NCI-H1092 treated with DMSO at 0.1 percent for 48 hours (cell line): ENCODE measurements at regions not wholly inside any gene's neighbourhood (a gene's known extent, or its start where the extent isn't known, plus 50 kb on each side); places are given as distances from the start of the nearest gene placed in this dataset.
"Not testable (repeated sequence)": the region's sequence is repeated elsewhere in the genome, so short reads cannot be mapped to it uniquely, and the experiment has no call there.

ENCODE experiments used
- DNase-seq: peaks from one replicate; lab custom pipeline; 2025; lab: John Stamatoyannopoulos, UW

DNA sequence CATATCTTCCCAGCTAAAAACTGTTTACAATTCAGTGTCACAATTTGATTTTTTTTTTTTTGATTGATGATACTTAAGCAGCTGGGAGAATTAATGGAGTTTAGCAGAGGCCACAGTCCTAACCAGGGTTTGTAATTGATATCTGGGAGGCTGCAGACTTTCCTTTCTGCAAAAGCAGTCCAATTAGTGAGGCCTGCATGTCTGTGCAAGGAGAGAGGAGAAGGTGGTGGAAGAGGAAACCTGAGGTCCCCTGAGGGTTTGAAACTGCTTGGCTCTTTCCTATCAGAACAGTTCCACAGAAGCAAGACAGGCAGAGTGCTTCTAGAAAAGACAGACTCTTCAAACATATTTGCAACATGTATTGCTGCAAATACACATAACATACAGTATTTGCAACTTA lies 160.8 kb upstream of the KRR1 start:
- no peak for DNase-seq

DNA sequence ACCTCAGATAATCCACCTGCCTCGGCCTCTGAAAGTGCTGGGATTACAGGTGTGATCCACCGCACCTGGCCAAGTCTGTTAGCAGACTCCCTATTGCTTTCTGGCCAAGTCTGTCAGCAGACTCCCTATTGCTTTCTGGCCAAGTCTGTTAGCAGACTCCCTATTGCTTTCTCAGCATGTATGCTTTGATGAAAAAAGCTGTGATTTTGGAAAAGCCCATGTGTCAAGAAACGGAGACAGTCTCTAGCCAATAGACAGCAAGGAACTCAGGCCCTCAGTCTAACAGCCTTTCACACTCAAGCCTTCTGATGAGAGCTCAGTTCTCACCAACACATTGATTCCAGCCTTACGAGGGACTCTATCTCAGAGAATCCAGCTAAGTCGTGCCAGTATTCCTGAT lies 158.8 kb upstream of the KRR1 start:
- DNase-seq, result no peak

DNA sequence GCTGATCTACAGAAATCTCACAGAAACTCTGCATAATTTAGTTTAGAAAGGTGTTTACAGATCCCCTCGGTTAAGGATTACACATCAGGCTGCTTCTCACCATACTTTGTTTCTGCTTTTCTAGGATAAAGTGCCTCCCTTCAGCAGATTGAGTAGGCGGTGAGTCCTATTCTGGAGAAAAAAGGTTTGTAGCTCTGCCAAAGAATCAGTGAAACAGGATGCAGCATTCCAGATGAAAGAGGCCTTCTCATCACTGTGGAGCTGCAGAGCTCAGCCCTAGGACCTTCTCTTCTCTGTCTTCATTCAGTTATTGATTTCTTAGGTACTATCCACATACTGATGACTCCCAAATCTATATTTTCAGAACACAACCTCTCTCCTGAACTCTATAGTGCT lies 155.5 kb upstream of the KRR1 start:
- DNase-seq, result no peak

DNA sequence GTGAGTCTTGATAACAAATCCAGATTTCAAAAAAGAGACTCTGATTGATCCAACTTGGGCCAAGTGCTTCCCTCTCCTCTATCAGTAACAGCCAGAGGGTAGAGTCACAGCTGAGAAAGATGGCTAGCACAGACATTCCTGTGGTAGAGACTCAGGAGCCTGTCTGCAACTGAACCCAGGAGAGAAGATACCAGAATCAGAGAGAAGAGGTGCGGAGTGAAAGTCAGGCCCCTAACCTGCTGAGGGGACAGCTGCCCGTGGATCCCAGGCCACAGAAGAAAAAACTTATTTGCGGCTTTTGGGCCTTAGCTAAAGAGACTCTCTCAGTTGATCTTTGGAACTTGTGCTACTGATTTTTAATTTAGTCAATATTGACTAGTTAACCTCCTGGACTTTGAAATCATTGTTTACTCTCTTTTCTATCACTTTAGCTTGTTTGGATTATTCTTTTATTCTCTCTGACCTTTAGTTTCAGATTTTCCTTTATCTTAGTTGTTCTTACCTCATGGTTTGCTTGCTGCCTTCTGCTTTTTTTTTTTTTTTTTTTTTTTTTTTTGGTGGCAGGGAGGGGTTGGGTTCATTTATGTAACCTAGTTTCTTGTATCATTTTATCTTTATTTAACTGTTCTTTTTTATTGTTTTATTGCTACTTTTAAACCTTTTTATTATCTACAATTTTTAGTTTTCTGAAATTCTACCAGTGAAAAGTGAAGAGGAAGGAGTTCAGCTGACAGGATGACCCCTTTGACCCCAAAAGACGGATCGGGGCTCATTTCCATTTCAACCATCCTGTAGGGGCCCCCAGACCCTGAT lies 154.9 kb upstream of the KRR1 start:
- no peak for DNase-seq

DNA sequence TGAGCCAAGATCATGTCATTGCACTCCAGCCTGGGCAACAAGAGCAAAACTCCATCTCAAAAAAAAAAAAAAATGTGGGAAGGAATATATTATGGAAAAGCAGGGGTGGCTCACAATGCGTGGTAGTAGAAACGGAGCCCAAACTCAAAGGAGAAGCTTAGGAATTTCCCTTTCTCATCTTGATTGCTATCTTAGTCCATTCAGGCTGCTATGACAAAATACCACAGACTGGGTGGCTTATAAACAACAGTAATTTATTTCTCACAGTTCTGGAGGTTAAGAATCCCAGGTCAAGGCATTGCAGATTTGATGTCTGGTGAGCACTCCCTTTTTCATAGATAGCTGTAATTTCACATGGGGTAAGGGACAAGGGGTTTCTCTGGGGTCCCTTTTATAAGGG lies 153.8 kb upstream of the KRR1 start:
- DNase-seq, result no peak

DNA sequence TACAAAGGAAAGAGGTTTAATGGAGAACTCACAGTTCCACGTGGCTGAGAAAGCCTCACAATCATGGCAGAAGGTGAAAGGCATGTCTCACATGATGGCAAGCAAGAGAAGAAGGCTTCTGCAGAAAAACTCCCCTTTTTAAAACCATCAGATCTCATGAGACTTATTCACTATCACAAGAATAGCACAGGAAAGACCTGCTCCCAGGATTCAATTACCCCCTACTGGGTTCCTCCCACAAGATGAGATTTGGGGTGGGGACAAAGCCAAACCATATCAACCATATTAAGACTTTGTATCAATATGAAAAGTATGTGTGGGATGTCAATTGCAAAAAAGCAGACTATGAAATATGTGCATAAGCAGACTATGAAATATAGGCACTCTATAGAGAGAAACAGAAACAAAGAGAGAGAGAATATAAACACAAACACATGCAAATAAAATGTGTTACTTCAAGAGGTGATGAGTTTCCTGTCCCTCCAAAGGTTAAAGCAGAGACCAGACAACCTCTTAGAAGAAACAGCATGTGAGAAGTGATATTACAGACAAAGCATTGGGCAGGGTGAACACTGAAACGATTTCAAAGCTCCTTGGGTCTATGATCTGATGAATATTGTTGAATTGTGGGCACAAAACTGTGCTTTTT lies 151.2 kb upstream of the KRR1 start:
- DNase-seq, result no peak

DNA sequence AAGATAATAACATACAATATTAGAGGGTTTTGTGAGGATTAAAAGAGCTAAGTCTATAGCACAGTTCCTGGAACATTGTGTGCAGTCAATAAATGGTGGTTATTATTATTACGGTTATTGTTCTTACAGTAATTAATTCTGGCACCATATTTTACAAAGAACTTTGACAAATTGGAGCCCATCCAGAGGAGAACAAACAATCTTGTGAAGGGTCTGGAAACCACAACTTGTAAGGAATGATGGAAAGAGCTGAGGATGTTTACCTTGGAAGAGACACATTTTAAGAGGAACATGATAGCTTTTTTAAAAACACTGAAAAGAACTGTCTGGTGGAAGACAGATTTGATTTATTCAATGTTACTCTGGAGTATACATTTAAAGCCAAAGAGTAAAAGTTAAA lies 150.5 kb upstream of the KRR1 start:
- no peak for DNase-seq

DNA sequence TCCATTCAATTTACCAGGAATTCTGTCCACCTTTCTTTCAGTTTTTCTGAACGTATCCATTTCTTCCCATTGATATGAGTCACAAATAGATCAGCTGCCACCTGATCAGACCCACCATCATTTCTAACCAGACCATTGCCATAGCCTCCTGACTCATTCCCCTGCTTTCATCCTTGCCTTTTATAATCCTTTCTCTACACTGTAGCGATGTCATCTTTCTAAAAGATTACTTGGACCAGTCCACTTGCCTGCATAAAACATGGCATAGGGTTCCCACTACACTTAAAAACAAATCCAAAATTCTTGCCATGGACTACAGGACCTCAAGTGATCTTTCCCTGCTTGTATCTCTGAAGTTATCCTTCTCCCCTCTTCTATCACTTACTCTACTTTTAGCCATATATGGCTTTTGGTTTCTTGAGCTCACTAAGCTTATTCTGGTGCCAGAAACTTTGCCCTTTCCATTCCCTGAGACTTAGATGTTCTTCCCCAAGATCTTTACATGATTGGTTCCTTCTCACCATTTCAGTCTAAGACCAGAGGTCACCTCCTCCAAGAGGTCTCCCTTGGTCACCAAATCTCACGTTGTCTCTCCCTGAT lies 149.5 kb upstream of the KRR1 start:
- no peak for DNase-seq

DNA sequence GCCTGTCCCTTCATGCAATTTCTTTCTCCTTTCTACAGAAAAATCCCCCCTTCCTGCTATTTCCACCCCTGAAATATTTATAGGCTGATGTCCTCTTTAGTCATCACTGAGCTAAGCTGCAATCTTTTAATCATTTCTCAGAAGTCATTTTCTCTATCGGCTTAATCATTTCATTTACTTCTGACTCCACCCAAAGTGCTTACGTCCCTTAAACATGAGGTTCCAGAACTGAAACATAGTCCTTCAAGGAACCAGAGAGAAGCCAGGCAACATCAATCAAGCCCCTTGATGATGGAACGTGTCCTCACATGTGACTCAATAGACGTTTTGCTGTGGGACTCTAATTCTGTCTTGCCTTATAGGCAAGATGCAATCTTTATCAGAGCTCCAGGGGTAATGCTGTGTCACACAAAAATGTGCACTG lies 148.7 kb upstream of the KRR1 start:
- DNase-seq, result no peak

DNA sequence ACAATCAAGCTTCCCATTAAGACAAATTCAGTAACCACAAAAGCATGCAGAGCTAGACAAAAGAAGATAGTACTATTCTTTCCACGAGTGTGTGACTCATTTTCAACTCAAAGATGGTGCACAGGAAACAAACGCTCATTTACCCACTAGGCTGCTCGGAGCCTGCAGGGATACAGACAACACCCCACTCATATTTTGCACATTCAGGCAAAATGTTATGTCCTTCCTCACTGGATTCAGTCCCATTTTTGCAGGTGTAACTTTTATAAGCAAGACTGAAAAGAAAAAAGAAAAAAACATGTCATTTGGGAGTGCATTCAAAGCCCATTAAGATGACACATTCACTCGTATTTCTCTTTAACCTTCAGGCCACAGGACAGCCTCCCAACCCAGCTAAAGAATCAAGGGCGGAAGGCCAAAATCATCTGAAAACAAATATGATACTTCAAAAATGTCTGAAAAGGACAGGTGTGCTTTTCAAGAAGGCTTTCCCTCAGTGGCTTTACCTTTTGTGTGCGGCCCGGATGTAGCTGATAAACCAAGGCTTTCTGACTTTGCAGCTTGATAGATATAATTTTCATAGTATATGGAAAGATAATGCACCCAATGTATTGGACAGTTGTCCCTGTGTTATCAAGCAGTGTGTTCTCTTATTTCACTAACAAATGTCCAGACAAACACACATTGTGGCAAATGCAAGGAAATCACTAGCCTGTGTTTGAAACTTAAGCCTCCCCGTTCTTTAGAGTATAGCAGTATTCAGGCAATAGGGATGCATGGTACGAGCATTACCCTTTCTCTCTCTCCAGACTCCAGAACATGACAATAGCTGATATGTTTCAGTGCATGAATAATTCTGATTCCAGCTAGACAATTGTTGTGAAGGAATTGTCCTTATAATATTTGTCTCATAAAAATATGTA lies 147.8 kb upstream of the KRR1 start:
- DNase-seq, result peak; percentile 43

DNA sequence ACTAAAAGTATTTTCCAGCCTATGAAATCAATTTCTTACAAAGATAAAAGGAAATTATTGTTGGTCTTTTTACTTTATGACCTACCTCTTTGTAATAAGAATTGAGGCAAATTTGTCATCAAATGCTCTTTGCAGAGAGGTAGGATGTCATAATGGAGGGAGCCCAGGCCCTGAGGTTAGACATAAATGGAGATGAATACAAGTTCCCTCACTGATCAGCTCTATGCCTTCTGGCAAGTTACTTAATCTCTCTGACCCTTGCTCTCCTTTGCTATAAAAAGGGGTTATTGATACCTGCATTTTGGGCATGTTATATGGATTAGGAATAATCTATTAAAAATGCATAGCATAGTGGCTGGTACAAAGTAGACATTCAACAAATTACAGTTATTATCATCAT lies 146.9 kb upstream of the KRR1 start:
- no peak for DNase-seq

DNA sequence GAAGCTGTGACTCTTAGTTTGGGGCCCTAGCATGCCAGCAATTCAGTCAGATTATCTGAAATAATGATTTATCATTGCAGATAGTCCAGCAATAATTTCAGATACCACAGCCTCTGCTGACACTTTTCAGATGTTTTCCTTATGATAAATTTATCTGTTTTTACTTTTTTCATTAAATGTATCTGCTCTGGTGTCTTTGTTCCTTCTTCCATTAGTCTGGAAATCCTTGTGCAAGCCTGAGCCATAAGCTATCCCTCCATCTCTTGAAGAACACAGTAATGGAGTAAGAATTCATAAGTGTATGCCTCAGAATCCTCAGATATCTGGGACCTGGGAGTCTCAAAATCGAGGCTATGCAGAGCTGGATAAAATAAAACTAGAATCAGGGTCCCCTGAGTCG lies 146.4 kb upstream of the KRR1 start:
- no peak for DNase-seq

DNA sequence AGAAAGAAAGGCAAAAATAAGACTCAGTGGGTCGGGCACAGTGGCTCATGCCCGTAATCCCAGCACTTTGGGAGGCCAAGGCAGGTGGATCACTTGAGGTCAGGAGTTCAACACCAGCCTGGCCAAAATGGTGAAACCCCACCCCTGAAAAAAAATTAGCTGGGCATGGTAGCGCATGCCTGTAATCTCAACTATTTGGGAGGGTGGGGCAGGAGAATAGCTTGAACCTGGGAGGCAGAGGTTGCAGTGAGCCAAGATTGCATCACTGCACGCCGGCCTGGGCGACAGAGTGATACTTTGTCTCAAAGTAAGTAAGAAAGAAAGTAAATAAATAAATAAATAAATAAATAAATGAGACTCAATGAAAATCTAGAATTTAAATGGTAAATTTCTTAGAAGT lies 145.9 kb upstream of the KRR1 start:
- DNase-seq, result not testable (repeated sequence)

DNA sequence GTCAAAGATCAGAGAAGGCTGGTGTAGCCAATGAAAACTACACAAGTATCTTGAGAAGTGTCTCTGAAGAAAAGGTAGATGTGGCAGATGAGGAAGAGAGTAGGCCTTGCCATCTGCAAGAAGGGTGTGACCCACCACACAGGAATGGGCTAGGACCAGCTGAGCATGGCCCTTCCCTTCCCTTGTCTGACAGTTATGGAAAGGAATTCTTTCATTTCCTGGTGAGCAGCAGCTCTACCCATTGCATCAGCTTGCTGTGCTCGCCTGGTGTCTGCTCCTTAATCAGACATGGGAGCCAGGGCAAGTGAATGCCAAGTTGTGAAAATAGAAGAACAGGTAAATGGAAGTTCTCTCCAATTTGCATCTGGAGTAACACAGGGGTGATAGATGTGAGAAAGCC lies 145.2 kb upstream of the KRR1 start:
- DNase-seq, result no peak

DNA sequence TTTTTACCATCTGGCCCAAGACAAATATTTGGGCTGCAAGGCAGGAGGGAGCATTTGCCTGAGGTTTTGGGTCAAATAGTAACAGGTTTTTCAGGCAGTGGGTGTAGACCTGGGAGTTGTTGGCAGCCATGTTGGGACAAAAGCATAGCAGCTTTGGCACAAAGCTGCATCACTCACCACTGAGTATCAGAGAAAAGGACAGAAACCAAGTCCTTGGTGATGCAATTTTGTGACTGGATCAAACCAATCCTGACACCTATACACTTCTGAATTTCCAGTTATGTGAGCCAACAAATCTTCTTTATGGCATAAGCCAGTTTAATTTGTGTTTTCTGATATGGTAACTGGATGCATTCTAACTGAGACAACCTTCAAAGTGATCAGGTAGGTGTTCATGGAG lies 144.8 kb upstream of the KRR1 start:
- no peak for DNase-seq

DNA sequence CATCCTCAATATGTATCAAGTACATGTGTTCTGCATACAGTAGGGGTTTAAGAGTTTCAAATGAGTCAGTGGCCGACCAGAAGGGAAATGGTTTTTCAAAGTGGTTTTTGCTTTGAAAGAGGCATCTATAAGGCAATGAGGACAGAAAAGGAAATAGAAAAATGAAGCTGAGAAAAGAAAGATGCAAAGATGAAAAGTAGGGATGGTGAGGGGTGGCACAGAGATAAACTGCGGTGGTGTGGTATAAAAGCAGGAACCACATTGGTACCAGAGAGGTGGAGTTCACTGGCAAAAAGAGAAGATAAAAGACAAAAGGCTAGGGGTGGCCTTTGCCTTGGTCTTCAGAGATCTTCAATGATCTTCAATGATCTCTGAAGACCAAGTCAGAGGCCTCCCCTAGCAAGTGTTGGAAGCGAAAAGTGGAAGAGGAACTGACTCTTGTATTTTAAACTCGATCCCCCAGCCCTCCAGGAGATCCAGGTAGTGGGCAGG lies 144.0 kb upstream of the KRR1 start:
- no peak for DNase-seq

DNA sequence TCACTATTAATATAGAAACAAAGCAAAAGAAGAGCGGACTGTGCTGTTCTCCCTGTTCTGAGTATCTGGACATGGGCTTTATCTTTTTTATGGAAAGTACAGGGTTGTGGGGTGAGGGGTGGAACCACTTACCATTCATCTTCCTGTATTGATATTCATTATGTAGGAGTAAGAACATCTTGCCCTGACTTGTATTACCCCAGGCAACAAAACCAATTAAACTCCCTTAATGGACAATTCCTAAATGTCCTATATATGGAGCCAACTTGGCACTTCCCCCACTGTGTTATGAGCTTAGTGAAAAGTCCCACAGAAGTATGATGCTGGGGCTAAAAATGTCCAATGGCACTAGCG lies 139.9 kb upstream of the KRR1 start:
- no peak for DNase-seq

DNA sequence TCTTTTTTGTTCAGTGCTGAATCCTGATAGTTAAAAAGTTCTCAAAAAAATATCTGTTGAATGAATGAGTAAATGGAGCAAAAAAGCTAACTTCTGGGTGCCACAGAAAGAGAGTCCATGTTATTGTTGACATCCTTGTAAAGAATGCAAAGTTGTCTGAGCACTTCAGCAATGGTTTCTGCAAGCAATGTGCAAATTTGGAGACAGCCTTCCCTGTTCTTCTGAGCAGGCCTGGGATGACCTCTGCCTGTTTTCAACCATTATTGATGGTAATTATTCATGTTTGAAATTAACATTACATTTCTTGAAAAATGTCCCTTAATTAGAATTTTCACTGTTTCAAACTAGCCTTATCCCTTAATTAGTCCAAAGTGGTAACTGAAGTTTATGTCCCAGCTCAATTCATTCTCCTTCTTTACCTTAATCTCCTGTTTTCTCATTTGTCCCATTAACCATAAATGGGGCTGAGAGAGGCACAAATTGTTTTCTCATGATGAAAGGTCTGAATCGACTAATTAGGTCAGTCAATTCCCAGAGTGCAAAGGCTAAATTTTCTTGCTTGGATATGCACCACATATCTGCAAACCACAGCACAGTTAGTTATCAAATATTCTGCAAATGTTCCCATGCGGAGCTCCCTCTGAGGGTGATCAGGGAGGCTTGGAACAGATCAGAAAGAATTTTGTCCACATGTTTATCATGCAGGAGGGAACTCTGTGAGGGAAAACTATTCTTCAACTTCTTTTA lies 139.4 kb upstream of the KRR1 start:
- DNase-seq, result no peak

DNA sequence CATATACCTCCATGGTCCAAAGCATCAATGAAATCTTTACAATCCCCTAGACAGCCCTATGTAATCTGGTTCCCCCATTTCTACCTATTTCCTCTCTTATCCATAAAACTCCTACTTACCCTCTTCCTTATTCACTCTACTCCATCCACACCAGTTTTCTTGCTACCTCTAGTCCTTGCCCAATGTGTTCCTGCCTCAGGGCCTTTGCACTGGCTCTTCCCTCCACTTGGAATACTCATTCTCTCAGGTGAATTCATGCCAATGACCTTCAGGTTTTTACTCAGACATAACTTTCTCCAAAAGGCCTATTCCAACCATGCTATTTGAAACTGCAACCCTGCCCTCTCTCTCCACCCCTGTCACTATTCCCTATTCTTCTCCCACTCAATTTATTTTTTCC lies 138.7 kb upstream of the KRR1 start:
- DNase-seq, result no peak

DNA sequence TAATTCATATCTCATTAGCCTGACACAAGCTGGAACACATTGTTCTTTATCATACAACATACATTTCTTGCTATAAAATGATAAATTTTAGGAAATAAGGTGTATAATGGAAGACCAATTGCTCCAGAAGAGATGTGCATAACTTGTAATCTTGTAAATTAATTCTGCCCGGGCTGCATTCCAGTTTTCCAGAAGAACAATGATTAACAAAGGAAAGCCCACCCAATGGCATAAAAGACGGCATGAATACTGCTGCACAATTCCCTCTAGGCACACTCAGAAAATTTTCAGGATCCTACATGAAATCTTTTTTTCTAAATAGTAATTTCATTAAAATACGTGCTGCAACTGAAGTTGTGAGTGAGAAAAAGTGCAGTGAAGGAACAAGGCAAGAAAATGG lies 137.4 kb upstream of the KRR1 start:
- no peak for DNase-seq

DNA sequence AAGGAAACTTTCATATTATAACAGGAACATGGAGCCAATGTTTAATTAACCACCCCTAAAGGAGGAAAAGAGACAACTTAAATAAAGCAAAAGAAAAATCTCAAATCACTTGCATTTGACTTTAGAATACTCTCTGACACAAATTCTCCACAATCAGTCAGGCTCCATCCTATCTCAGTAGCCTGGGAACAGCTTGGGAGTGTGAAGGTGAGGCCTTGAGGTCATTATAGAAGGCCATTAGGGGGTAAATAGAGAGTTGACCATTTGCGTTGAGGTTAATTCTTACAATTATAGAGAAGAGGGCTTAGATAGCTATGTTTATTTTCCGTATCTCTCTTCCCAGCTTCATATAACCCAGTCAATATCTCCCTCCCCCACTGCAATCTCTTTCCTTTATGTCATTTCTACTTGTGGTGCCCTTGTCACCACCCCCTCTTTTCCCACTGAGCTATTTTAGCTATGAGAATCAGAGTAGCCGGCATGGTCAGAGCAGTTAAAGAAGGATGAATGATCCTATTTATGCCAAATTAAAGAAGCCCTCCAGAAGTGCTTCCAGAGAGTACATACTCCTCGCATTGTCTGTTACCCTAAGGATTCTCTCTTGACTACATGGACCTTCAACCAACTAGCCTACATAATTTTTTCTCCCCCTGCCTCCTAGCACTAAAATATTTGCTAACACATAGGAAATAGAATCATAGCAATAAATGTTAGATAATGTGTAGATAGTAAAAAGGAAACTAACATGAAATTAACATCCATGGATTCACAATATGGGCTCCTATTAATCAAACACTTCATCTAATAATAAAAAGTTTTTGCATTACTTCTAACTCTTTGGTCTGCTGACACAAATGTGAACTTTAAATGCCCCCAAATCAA lies 135.2 kb upstream of the KRR1 start:
- no peak for DNase-seq
